GM12878 (cell line): ENCODE measurements at regions not wholly inside any gene's neighbourhood (a gene's known extent, or its start where the extent isn't known, plus 50 kb on each side); places are given as distances from the start of the nearest gene placed in this dataset.

Experiments used
- ATAC-seq: fragments of 200-7000 bp; cut with Tn5 transposase; 3 replicates; pipeline ENCODE4 v1.9.1; 2020; ENCODE audit warnings: mild to moderate bottlenecking, moderate library complexity
- BruUV-seq: library from RNA; stranded (reverse); fragments of 400-500 nt; replicated peaks from 2 replicates; lab custom pipeline; 2021; lab: Mats Ljungman, UMichigan
- CTCF ChIA-PET: fragments of 300-600 bp; sonication (Branson Sonifier 250); formaldehyde crosslinking; extraction: SDS; loops from one replicate; lab custom pipeline; 2021; ENCODE audit warnings: inconsistent platforms; lab: Yijun Ruan, JAX
- POLR2A ChIA-PET: fragments of 350-600 bp; formaldehyde crosslinking; extraction: SDS; loops from one replicate; lab custom pipeline; 2021; ENCODE audit warnings: inconsistent platforms; lab: Charles Lee
- RAD21 ChIA-PET: fragments of 300-600 bp; sonication (Branson Sonifier 250); formaldehyde crosslinking; loops from one replicate; lab custom pipeline; 2023; ENCODE audit warnings: antibody characterized with exemption; ENCODE audit not compliant: unreplicated experiment; lab: Charles Lee
- SMC1A ChIA-PET: fragments of 300-600 bp; sonication (Branson Sonifier 250); formaldehyde crosslinking; loops from one replicate; lab custom pipeline; 2023; ENCODE audit not compliant: unreplicated experiment, uncharacterized antibody; lab: Charles Lee
- DNase-seq: peaks from one replicate; pipeline ENCODE4 v3.0.0-alpha.2; 2011; ENCODE audit warnings: low read depth, low spot score
- FAIRE-seq: peaks from 3 replicates; lab custom pipeline; 2011; peaks lifted over from hg19 to GRCh38; lab: Jason Lieb, UNC
- H2AFZ ChIP-seq: 2 replicates; pipeline ENCODE4 v1.6.0; 2011; ENCODE audit warnings: low read depth, low read length, control low read depth; ENCODE audit not compliant: control insufficient read depth
- H3K27ac ChIP-seq: 2 replicates; pipeline ENCODE4 v1.5.1; 2011; ENCODE audit warnings: control low read depth; ENCODE audit not compliant: control insufficient read depth, insufficient read depth
- H3K27me3 ChIP-seq, 2 experiments: replicated peaks in 1 of 2; 2 replicates each; pipeline versions ENCODE4 v1.6.0 to v1.6.1; 2011; ENCODE audit warnings: low read length in 1 of 2; ENCODE audit not compliant: control insufficient read depth in 2 of 2, insufficient read depth in 2 of 2
- H3K36me3 ChIP-seq, 2 experiments: 2 replicates each; pipeline ENCODE4 v1.5.1; 2011; ENCODE audit warnings: low read length in 1 of 2; ENCODE audit not compliant: control insufficient read depth in 2 of 2, insufficient read depth in 2 of 2
- H3K4me1 ChIP-seq: 2 replicates; pipeline ENCODE4 v1.6.1; 2011; ENCODE audit warnings: mild to moderate bottlenecking, low read length, moderate library complexity, mixed read lengths; ENCODE audit not compliant: control insufficient read depth, insufficient read depth
- H3K4me2 ChIP-seq: 2 replicates; pipeline ENCODE4 v1.6.0; 2011; ENCODE audit warnings: control low read depth; ENCODE audit not compliant: control insufficient read depth, insufficient read depth
- H3K4me3 ChIP-seq: fragments of 200-600 bp; sonication (generic); 2 replicates; pipeline ENCODE4 v1.5.1; 2016
- H3K79me2 ChIP-seq: 2 replicates; pipeline ENCODE4 v1.6.0; 2011; ENCODE audit warnings: low read length; ENCODE audit not compliant: control insufficient read depth, insufficient read depth
- H3K9ac ChIP-seq: 2 replicates; pipeline ENCODE4 v1.8.0; 2011; ENCODE audit warnings: low read length, control low read depth, mixed read lengths; ENCODE audit not compliant: control insufficient read depth, insufficient read depth
- H3K9me3 ChIP-seq: replicated peaks from 3 replicates; pipeline ENCODE4 v1.5.1; 2011; ENCODE audit warnings: mild to moderate bottlenecking, low read length; ENCODE audit not compliant: control insufficient read depth, insufficient read depth
- H4K20me1 ChIP-seq: 2 replicates; pipeline ENCODE4 v1.6.0; 2011; ENCODE audit not compliant: control insufficient read depth, insufficient read depth
- CREM ChIP-seq: IDR thresholded peaks from 2 replicates; pipeline ENCODE4 v1.6.1; 2014; ENCODE audit warnings: antibody characterized with exemption, low read depth
- IKZF1 ChIP-seq: fragments of 450-650 bp; conservative IDR thresholded peaks from 2 replicates; pipeline ENCODE4 v1.6.1; 2017; ENCODE audit warnings: antibody characterized with exemption, mild to moderate bottlenecking
- NBN ChIP-seq: fragments of 450-650 bp; IDR thresholded peaks from 2 replicates; pipeline ENCODE4 v1.6.1; 2016
- PBX3 ChIP-seq: IDR thresholded peaks from 2 replicates; pipeline ENCODE4 v1.6.1; 2011; ENCODE audit warnings: mild to moderate bottlenecking, low read depth, low read length, moderate library complexity; ENCODE audit not compliant: insufficient replicate concordance
- PRDM15 ChIP-seq: fragments of 450-650 bp; formaldehyde crosslinking; IDR thresholded peaks from 2 replicates; pipeline ENCODE4 v1.4.0; 2020; ENCODE audit warnings: mild to moderate bottlenecking, moderate library complexity
- RB1 ChIP-seq: fragments of 450-650 bp; formaldehyde crosslinking; IDR thresholded peaks from 2 replicates; pipeline ENCODE4 v1.6.1; 2017; ENCODE audit warnings: mild to moderate bottlenecking, borderline replicate concordance
- SMAD1 ChIP-seq: fragments of 450-650 bp; IDR thresholded peaks from 2 replicates; pipeline ENCODE4 v1.6.1; 2018; ENCODE audit warnings: mild to moderate bottlenecking, low read depth; ENCODE audit not compliant: partially characterized antibody
- TCF12 ChIP-seq: IDR thresholded peaks from 2 replicates; pipeline ENCODE4 v1.6.1; 2011; ENCODE audit warnings: low read depth, mild to moderate bottlenecking, low read length
- ZNF24 ChIP-seq: fragments of 450-650 bp; IDR thresholded peaks from 2 replicates; pipeline ENCODE4 v1.6.1; 2017; ENCODE audit warnings: antibody characterized with exemption, mild to moderate bottlenecking
- ZZZ3 ChIP-seq: IDR thresholded peaks from 2 replicates; pipeline ENCODE4 v1.6.1; 2011; ENCODE audit warnings: low read depth; ENCODE audit not compliant: control insufficient read depth, insufficient read length
- WGBS: methylation state at CpG from one replicate; pipeline ENCODE4 v1.1.6; 2016; ENCODE audit warnings: low lambda C conversion rate; ENCODE audit not compliant: insufficient replicate concordance, insufficient coverage; ENCODE audit errors: missing lambda C conversion rate; 5-methylcytosine and 5-hydroxymethylcytosine counted together
- in situ Hi-C: fragments of 300-500 bp; cut with MboI; formaldehyde crosslinking; loops from 9 replicates; pipeline ENCODE4 v1.14.3; 2018; ENCODE audit warnings: mixed read lengths
- intact Hi-C: fragments of 100-400 bp; cut with micrococcal nuclease; formaldehyde crosslinking; loops from one replicate; pipeline ENCODE4 v1.14.2; 2022; ENCODE audit not compliant: unreplicated experiment
- TF ChIP-seq, protein P1 (sequence below): fragments of 450-650 bp; IDR thresholded peaks from 2 replicates; pipeline ENCODE4 v1.6.1; 2017; ENCODE audit warnings: mild to moderate bottlenecking, low read depth, inconsistent platforms; ENCODE audit not compliant: poor library complexity, severe bottlenecking

- FAIRE-seq = no peak
- ChIA-PET SMC1A (no interaction called here), POLR2A (no interaction called here), CTCF (interaction anchor here (0.7 kb wide), 1 partner anchor 960 kb away, joined by 3 read pairs; no protein-coding TSS in a partner anchor), RAD21 (no interaction called here)
- Histone ChIP-seq H2AFZ (no peak overlapping the region), H3K27me3 (no peaks in the 10 kb centered on the region), H3K4me2 (no peak overlapping the region), H3K9me3 (no peaks in the 10 kb centered on the region), H3K4me1 (no peaks in the 10 kb centered on the region), H3K36me3 (no peaks in the 10 kb centered on the region), H3K9ac (no peak overlapping the region), H4K20me1 (no peaks in the 10 kb centered on the region), H3K27ac (no peak overlapping the region), H3K4me3 (no peak overlapping the region), H3K79me2 (no peaks in the 10 kb centered on the region)
- in situ Hi-C loops (no loop called here), intact Hi-C loops (no loop called here)
- no peak for DNase-seq
- TF ChIP-seq SMAD1 (no peak), ZNF24 (no peak)
- no TSS peak for BruUV-seq
- WGBS = 1% methylated on average over 4 of the region's 4 CpGs
- no peak for ATAC-seq
Measured at GRCh38 chr16:55037046-55037445, 106.4 kb downstream of the IRX5 start.

GRCh38 chr16:55037966-55038365 is 107.3 kb downstream of the IRX5 start:
- in situ Hi-C loops (no loop called here), intact Hi-C loops (no loop called here)
- RAD21 ChIA-PET = no interaction called here
- Histone ChIP-seq H3K79me2 (no peaks in the 10 kb centered on the region), H3K9me3 (no peaks in the 10 kb centered on the region), H3K4me2 (no peak overlapping the region), H3K27me3 (no peaks in the 10 kb centered on the region), H3K27ac (no peak overlapping the region), H4K20me1 (no peaks in the 10 kb centered on the region), H3K36me3 (no peaks in the 10 kb centered on the region), H3K9ac (no peak overlapping the region), H2AFZ (no peak overlapping the region), H3K4me1 (no peaks in the 10 kb centered on the region), H3K4me3 (no peak overlapping the region)
- CTCF ChIA-PET = no interaction called here
- DNase-seq (no peak), FAIRE-seq (no peak), ATAC-seq (no peak)
- no TSS peak for BruUV-seq
- POLR2A ChIA-PET = no interaction called here
- SMC1A ChIA-PET = no interaction called here
- WGBS = 48% methylated on average over 4 of the region's 5 CpGs
- TF ChIP-seq ZZZ3 (no peak), RB1 (no peak), PRDM15 (CRISPR knock-in tag) (no peak), NBN (no peak), PBX3 (no peak), IKZF1 (no peak), CREM (no peak), TCF12 (no peak)
- TF ChIP-seq, protein P1, sequence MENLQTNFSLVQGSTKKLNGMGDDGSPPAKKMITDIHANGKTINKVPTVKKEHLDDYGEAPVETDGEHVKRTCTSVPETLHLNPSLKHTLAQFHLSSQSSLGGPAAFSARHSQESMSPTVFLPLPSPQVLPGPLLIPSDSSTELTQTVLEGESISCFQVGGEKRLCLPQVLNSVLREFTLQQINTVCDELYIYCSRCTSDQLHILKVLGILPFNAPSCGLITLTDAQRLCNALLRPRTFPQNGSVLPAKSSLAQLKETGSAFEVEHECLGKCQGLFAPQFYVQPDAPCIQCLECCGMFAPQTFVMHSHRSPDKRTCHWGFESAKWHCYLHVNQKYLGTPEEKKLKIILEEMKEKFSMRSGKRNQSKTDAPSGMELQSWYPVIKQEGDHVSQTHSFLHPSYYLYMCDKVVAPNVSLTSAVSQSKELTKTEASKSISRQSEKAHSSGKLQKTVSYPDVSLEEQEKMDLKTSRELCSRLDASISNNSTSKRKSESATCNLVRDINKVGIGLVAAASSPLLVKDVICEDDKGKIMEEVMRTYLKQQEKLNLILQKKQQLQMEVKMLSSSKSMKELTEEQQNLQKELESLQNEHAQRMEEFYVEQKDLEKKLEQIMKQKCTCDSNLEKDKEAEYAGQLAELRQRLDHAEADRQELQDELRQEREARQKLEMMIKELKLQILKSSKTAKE = no peak
